SJSA1 (cell line): ENCODE measurements at regions not wholly inside any gene's neighbourhood (a gene's known extent, or its start where the extent isn't known, plus 50 kb on each side); places are given as distances from the start of the nearest gene placed in this dataset.

Source experiments
- DNase-seq, 2 experiments: peaks; one replicate each; pipeline ENCODE4 v3.0.0-alpha.2; 2015 to 2020; ENCODE audit warnings: low spot score in 2 of 2, low read depth in 1 of 2
- H3K27ac ChIP-seq: fragments of 250-450 bp; sonication (Bioruptor Pico); 2 replicates; pipeline ENCODE4 v1.5.1; 2020; ENCODE audit warnings: mild to moderate bottlenecking, moderate library complexity
- H3K27me3 ChIP-seq: fragments of 250-450 bp; sonication (Bioruptor Pico); replicated peaks from 2 replicates; pipeline ENCODE4 v1.5.1; 2020; ENCODE audit warnings: mild to moderate bottlenecking, moderate library complexity
- H3K36me3 ChIP-seq: fragments of 250-450 bp; sonication (Bioruptor Pico); 2 replicates; pipeline ENCODE4 v1.5.1; 2020; ENCODE audit warnings: mild to moderate bottlenecking
- H3K4me1 ChIP-seq: fragments of 250-450 bp; sonication (Bioruptor Pico); replicated peaks from 2 replicates; pipeline ENCODE4 v1.6.1; 2021; ENCODE audit warnings: mild to moderate bottlenecking
- H3K4me3 ChIP-seq: fragments of 250-450 bp; sonication (Bioruptor Pico); 2 replicates; pipeline ENCODE4 v1.5.1; 2020; ENCODE audit warnings: mild to moderate bottlenecking
- H3K9me3 ChIP-seq: fragments of 250-450 bp; sonication (Bioruptor Pico); replicated peaks from 2 replicates; pipeline ENCODE4 v1.5.1; 2020; ENCODE audit warnings: mild to moderate bottlenecking

DNA sequence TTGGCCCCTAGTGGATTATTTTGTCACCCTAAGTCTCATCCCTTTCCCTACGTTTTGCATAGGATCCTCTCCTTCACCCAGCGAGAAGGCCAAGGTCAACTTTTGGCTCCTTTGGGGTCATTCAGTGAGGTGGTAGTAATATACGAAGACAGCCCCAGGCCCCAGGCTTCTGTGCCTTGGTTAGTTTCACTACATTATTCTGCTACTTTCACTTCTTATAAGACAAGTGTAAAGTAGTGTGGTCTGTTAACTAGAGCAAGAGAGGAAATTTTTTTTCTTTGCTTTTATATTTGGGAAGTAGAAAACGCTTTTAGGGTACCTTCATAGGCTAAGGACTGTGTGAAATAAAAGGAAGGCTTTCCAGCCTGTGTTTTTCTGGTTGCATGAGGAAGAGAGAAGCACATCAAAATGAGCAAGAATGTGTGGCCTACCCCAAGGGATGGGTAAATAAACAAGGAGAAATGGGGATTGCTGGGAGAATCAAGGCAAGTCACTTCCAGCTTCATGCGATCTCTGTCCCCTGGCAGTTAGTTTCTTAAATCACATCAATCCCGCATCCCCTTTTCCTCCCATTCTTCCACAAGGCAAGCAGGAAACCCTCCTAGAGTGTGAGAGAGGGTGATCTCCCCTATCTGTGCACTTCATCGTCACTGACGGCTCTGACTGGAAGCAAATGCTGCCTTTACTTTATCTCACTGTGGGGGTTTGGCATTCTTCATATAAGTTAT lies 677.0 kb upstream of the WWC1 start:
- Histone ChIP-seq H3K27ac (no peak overlapping the region; the same call in 1 of the 2 replicates), H3K27me3 (no peaks in the 10 kb centered on the region), H3K36me3 (no peaks in the 10 kb centered on the region), H3K4me1 (peaks cover 25% of the 10 kb centered on the region), H3K4me3 (no peak overlapping the region), H3K9me3 (no peaks in the 10 kb centered on the region)
- DNase-seq: peak in 1 of 2 experiments; percentile 63

DNA sequence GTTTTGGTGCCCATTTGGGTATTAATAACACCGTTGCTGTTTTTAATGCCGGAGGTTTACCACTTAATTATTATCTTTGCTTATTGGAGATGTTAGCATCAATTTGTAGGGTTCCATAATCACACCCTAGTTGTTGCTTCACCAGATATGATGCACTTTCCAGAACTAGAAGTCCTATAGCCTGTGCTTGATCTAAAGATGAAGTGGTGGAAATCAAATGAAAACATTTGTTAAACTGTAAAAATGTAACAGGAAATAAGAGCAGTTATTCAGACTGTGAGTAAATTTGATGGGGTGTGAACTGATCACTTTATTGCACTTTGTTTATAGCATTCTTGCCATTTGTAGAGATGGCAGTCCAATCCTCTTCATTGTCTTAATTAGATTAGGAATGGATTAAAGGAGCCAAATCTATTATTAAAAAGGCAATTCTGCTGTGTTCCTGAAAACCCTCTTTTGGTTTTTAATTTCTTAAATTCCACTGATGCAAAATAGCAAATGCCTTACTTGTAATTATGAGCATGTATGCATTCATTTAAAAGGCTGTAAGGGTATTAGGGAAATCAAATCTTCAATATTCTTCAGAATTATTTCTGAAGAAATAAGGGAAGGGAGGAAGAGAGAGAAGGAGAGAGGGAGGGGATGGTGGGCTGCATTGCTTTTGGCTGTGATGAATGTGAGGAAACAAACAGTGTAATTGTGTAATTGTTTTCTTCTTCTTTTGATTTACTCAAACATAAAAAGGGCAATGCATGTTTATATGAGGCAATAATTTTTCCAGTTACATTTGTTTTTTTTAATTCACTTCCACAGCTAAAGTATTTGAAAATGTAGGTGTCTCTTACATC lies 675.2 kb upstream of the WWC1 start:
- Histone ChIP-seq H3K27me3 (no peaks in the 10 kb centered on the region), H3K4me1 (peaks cover 25% of the 10 kb centered on the region), H3K27ac (no peak overlapping the region), H3K36me3 (no peaks in the 10 kb centered on the region), H3K4me3 (no peak overlapping the region), H3K9me3 (no peaks in the 10 kb centered on the region)
- DNase-seq: no peak

DNA sequence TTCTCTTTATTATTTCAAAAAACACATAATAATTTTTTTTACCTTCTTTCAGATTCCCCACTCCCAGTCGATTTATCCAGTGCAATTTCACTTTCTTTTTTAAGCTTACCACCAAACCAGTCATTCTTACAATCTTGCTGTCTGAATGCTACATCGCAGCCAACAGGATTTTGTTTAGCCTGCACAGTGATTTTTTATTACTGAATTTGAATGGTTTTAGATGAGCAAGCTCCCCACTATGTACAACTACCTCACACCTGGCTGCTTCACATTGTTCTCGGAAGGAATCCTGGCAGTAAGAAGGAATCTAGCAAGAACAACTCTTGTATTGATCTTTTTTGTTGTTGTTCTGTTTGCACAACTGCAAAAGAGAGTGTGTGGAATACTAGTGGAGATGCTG lies 668.1 kb upstream of the WWC1 start:
- Histone ChIP-seq H3K36me3 (no peaks in the 10 kb centered on the region), H3K4me3 (peak overlapping the region; percentile 16), H3K9me3 (no peaks in the 10 kb centered on the region), H3K27ac (0 out of 2 replicates have a peak overlapping the region, but pooled peaks have one; percentile 12), H3K4me1 (peaks cover 7% of the 10 kb centered on the region), H3K27me3 (no peaks in the 10 kb centered on the region)
- DNase-seq: peak in 1 of 2 experiments; percentile 38

DNA sequence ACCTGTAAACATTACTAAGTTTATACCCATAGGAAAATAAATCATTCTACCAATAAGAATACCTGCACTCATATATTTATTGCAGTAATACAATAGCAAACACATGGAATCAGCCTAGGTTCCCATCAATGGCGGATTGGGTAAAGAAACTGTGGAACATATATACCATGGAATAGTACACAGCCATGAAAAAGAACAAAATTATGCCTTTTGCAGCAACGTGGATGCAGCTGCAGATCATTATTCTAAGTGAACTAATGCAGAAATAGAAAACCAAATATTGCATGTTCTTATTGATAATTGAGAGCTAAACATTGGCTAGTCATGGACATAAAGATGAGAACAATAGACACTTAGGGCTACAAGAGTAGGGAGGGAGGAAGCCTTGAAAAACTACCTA lies 667.4 kb upstream of the WWC1 start:
- no peak overlapping the region for H3K4me3 ChIP-seq
- no peaks in the 10 kb centered on the region for H3K36me3 ChIP-seq
- no peak for DNase-seq
- H3K9me3 ChIP-seq: no peaks in the 10 kb centered on the region
- no peaks in the 10 kb centered on the region for H3K27me3 ChIP-seq
- H3K4me1 ChIP-seq: peaks cover 7% of the 10 kb centered on the region
- H3K27ac ChIP-seq: no peak overlapping the region

DNA sequence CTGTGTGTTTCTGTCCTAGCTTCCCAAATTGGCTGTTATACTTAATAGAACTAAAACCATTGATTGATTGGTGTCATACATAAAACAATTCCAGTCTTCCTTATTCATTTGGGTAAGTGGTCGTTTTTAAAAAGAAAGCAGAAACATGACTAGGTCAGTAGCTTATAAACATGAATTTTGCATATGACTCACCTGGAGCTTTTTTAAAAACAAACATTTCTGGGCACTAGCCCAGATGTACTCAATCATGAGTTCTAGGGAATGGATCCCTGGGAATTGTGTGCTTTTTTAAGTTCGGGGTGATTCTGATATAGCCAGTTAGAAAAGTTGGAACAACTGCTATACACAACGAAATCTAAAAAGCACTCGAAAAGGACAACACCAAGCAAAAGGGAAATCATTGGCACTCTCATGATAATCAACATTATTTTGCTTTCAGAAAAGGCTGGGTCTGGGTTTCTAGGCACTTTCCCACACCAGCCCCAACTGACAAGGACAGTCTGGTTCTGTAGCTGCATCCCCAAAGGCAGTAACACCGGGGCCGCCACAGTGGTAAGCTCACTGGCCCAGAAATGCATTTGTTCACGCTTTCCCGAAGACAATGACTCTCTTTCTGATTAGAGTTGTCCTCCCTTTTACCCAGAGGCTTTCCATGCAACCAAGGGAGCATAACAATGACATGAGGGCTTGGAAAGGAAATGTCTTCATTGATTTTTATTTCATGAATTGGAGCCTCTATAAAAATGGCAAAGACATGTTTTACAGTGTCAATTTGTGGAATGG lies 664.9 kb upstream of the WWC1 start:
- Histone ChIP-seq H3K27ac (no peak overlapping the region), H3K36me3 (no peaks in the 10 kb centered on the region), H3K4me3 (no peak overlapping the region), H3K4me1 (peaks cover 7% of the 10 kb centered on the region), H3K9me3 (no peaks in the 10 kb centered on the region), H3K27me3 (no peaks in the 10 kb centered on the region)
- no peak for DNase-seq

DNA sequence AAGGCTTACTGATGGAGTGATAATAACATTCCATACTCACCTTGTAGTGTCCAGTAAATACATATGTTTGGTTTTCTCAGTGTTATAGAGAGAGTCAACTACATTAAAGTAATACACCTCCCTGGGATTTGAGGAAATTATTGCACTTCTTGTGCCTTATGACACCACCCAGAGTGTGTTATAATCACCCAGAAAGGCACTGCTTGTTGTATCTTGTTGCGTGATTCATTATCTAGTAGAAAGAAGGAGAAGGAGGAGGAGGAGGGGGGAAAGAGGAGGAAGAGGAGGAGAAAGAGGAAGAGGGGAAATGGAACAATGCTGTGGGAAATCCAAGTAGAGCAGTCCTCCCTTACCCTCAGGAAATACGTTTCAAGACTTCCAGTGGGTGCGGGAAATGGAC lies 661.8 kb upstream of the WWC1 start:
- Histone ChIP-seq H3K36me3 (no peaks in the 10 kb centered on the region), H3K27ac (no peak overlapping the region), H3K4me1 (peaks cover 27% of the 10 kb centered on the region), H3K4me3 (no peak overlapping the region), H3K27me3 (no peaks in the 10 kb centered on the region), H3K9me3 (no peaks in the 10 kb centered on the region)
- no peak for DNase-seq

DNA sequence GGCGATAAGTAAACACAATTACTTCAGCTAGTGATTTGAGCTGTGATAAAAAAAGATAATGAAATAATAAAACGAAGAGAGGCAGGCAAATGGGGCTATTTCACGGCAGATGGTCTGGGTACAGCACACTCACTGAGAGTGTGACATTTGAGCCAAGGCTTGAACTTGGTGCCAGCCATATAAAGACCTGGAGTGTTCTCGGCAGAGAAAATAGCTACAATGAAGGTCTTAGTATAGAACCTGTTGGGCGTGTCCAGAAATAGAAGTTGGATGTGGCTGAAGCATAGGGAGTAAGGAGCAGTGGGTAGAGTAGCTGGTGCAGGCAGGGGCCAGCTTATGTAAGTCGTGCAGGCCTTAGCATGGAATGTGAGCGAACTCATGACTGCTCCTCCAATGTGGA lies 660.3 kb upstream of the WWC1 start:
- DNase-seq: no peak
- H3K27me3 ChIP-seq: no peaks in the 10 kb centered on the region
- H3K36me3 ChIP-seq: no peaks in the 10 kb centered on the region
- H3K27ac ChIP-seq: no peak overlapping the region
- peaks cover 31% of the 10 kb centered on the region for H3K4me1 ChIP-seq
- H3K4me3 ChIP-seq: no peak overlapping the region
- H3K9me3 ChIP-seq: no peaks in the 10 kb centered on the region

DNA sequence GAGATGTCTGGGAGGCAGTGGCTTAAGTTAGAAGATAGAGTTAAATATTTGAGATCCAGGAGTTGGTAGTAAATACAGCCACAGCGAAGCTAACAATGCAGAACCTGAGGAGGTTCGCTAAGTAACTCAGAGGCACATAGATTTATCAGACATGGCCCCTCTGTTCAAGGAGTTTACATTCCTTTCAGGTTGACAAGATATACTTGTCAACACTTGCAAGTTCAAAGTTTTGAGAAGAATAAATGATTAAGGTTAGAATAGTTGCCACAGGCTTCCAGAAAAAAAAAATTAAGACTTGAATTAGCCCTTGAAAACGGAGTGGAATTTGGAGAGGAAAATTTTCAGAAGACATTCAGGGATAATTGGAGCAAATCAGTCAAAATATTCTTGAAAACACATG lies 658.3 kb upstream of the WWC1 start:
- Histone ChIP-seq H3K9me3 (no peaks in the 10 kb centered on the region), H3K4me3 (no peak overlapping the region), H3K36me3 (no peaks in the 10 kb centered on the region), H3K27ac (peak overlapping the region; percentile 58), H3K4me1 (peaks cover 29% of the 10 kb centered on the region), H3K27me3 (no peaks in the 10 kb centered on the region)
- no peak for DNase-seq

DNA sequence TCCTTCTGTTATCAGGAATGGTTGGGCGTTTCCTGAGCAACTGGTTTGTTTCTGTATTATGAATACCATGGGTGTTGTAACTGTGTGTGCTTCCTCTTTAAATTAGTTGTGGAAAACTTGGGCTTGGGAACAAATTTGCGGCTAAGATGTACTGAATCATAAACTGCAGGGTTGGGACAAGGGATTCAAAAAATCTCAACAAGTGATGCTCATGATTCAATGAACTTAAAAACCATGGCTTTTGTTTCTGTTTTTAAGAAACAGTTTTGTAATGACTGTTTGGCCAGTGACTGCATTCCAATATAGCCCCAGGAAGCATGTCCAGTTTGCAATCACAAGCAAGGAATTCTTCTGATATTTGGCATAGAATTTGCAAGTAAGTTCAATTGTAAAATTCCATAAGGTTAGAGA lies 657.5 kb upstream of the WWC1 start:
- Histone ChIP-seq H3K27me3 (no peaks in the 10 kb centered on the region), H3K36me3 (no peaks in the 10 kb centered on the region), H3K4me1 (peaks cover 31% of the 10 kb centered on the region), H3K27ac (peak overlapping the region; percentile 58), H3K4me3 (no peak overlapping the region), H3K9me3 (no peaks in the 10 kb centered on the region)
- peak in 1 of 2 experiments; percentile 70 for DNase-seq

DNA sequence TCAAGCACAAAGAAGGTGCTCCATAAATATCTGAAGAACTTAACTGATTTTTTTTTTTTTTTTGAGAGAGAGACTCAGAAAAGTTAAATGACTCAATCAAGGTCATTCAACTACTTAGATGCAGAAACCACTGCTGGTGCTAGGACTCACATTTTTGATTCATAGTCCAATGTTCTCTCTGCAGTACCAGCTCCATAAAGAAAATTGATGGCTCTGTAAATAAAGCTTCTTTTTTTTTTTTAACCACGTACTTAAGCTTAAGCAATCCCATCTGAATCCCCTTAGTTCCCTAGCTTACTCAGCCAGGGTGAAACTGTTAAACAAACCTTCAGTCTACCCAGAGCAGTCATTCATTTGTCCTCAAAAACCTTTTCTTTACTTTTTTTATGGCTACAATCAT lies 657.0 kb upstream of the WWC1 start:
- Histone ChIP-seq H3K27ac (peak overlapping the region; percentile 58), H3K4me1 (peaks cover 36% of the 10 kb centered on the region), H3K4me3 (no peak overlapping the region), H3K27me3 (no peaks in the 10 kb centered on the region), H3K36me3 (no peaks in the 10 kb centered on the region), H3K9me3 (no peaks in the 10 kb centered on the region)
- DNase-seq: no peak

DNA sequence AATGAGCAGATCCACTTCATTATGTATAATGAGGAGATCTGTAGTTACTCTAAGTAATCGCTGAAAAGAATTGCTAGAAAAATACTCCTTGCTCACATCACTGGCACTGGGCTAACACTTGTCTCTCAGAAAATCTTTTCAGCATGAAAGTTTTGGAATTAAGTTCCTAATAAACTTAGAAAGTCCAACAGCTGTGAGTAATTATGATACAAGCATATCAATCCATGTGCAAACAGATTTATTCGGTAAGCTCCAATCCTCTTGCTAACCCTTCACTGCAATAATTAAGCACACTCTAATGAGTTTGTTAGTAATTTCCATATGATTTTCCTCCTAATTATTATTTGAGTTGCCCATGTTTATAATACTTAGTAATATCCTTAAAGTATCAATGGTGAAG lies 652.6 kb upstream of the WWC1 start:
- no peaks in the 10 kb centered on the region for H3K27me3 ChIP-seq
- H3K4me3 ChIP-seq: no peak overlapping the region
- H3K36me3 ChIP-seq: no peaks in the 10 kb centered on the region
- DNase-seq: no peak
- peaks cover 59% of the 10 kb centered on the region for H3K4me1 ChIP-seq
- H3K27ac ChIP-seq: peak overlapping the region; percentile 30; the same call in 1 of the 2 replicates
- no peaks in the 10 kb centered on the region for H3K9me3 ChIP-seq

DNA sequence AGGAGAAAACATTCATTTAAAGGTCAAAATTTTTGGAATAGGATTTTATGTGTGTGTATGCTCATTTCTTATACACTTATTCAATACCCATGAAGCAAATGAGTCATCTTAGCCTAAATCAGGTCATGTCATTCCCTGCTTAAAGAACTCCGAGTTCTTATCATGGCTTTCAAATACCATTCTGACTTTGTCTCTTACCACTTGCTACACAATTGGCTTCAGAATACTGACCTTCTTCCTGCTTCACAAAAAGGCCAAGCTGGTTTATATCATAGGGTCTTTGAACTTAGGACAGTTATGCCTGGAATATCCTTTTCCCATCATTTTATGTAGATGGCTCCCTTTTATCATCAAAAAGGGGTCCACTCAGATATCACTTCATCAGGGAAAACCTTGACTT lies 652.2 kb upstream of the WWC1 start:
- DNase-seq: peak in 1 of 2 experiments; percentile 30
- Histone ChIP-seq H3K4me1 (peaks cover 59% of the 10 kb centered on the region), H3K27me3 (no peaks in the 10 kb centered on the region), H3K36me3 (no peaks in the 10 kb centered on the region), H3K27ac (peak overlapping the region; percentile 30), H3K4me3 (no peak overlapping the region), H3K9me3 (no peaks in the 10 kb centered on the region)

DNA sequence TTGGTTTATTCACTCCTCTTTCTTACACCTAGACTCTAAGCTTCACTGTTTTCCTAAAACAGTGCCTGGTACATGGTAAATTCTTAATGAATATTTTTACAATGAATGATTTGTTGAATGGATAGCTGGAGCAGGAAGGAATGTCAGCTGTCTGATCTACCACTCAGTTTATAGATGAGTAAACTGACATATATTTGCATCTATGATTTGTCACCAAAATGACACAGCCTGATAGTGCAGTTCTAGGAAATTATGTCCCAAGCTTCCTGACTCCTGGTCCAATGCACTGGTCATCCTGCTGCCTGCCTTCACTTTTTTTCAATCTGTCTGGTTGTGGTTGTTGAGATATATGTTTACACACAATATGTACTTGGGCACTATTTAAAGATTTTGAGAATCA lies 651.7 kb upstream of the WWC1 start:
- Histone ChIP-seq H3K4me1 (peaks cover 58% of the 10 kb centered on the region), H3K4me3 (no peak overlapping the region), H3K9me3 (no peaks in the 10 kb centered on the region), H3K27ac (peak overlapping the region; percentile 30), H3K36me3 (no peaks in the 10 kb centered on the region), H3K27me3 (no peaks in the 10 kb centered on the region)
- DNase-seq: peak in 1 of 2 experiments; percentile 28

DNA sequence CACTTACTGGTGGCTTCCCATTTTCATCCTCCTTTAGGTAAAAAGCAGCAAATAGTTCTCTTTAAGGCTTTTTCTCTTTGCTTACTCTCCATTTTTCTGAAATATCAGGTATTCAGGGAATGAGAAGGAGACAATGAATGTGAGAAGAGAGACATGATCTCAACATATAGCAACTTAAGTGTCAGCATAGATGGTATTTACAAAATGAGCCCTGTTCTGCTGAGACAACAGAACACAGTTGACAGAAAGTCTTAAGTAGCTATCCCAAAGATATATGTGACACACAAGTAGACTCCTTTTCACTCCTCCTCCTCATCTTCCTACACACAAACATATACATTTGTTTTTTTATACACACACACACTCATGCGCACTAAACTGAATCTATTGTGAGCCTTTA lies 649.3 kb upstream of the WWC1 start:
- Histone ChIP-seq H3K27ac (peak overlapping the region; percentile 91), H3K27me3 (no peaks in the 10 kb centered on the region), H3K4me1 (peaks cover 53% of the 10 kb centered on the region), H3K36me3 (no peaks in the 10 kb centered on the region), H3K9me3 (no peaks in the 10 kb centered on the region), H3K4me3 (no peak overlapping the region)
- no peak for DNase-seq
